OCI-LY7 (cell line): ENCODE measurements at regions not wholly inside any gene's neighbourhood (a gene's known extent, or its start where the extent isn't known, plus 50 kb on each side); places are given as distances from the start of the nearest gene placed in this dataset.

Source experiments
- BruUV-seq: library from RNA; stranded (reverse); fragments of 400-500 nt; replicated peaks from 2 replicates; lab custom pipeline; 2021; lab: Mats Ljungman, UMichigan
- CTCF ChIA-PET: fragments of 300-600 bp; sonication (Branson Sonifier 250); formaldehyde crosslinking; loops from one replicate; lab custom pipeline; 2022; ENCODE audit warnings: antibody characterized with exemption; ENCODE audit not compliant: unreplicated experiment; lab: Charles Lee
- POLR2A ChIA-PET: fragments of 300-600 bp; sonication (Branson Sonifier 250); formaldehyde crosslinking; loops from one replicate; lab custom pipeline; 2022; ENCODE audit warnings: antibody characterized with exemption; lab: Charles Lee
- DNase-seq: peaks from one replicate; pipeline ENCODE4 v3.0.0-alpha.2; 2015; ENCODE audit warnings: low spot score
- H2AFZ ChIP-seq: fragments of 200-600 bp; sonication (generic), shearing (Covaris generic); 2 replicates; pipeline ENCODE4 v1.6.1; 2014; ENCODE audit warnings: mild to moderate bottlenecking, antibody characterized with exemption, low read length, moderate library complexity
- H3K27ac ChIP-seq: fragments of 200-600 bp; sonication (generic); 2 replicates; pipeline ENCODE4 v1.5.1; 2014; ENCODE audit warnings: mixed run types, low read depth, mild to moderate bottlenecking, moderate library complexity, low read length, inconsistent platforms; ENCODE audit not compliant: poor library complexity, severe bottlenecking
- H3K36me3 ChIP-seq: fragments of 200-600 bp; sonication (generic); 2 replicates; pipeline ENCODE4 v1.6.1; 2014; ENCODE audit warnings: mild to moderate bottlenecking, antibody characterized with exemption, low read length, moderate library complexity, mixed read lengths; ENCODE audit not compliant: insufficient read depth
- H3K4me1 ChIP-seq: fragments of 200-600 bp; sonication (generic); 2 replicates; pipeline ENCODE4 v1.5.1; 2014; ENCODE audit warnings: mild to moderate bottlenecking, low read length; ENCODE audit not compliant: insufficient read depth, poor library complexity, severe bottlenecking
- H3K4me2 ChIP-seq: fragments of 200-600 bp; sonication (generic); 2 replicates; pipeline ENCODE4 v1.6.1; 2014; ENCODE audit warnings: mild to moderate bottlenecking, low read length
- H3K4me3 ChIP-seq: fragments of 200-600 bp; sonication (generic); 2 replicates; pipeline ENCODE4 v1.5.1; 2014; ENCODE audit warnings: mild to moderate bottlenecking, low read depth, low read length; ENCODE audit not compliant: poor library complexity, severe bottlenecking
- H3K79me2 ChIP-seq: fragments of 200-600 bp; sonication (generic); 2 replicates; pipeline ENCODE4 v1.6.1; 2016; ENCODE audit warnings: low read depth, mild to moderate bottlenecking, low read length, moderate library complexity, mixed read lengths; ENCODE audit not compliant: insufficient read depth
- H3K9me2 ChIP-seq: fragments of 200-600 bp; sonication (generic); 2 replicates; pipeline ENCODE4 v1.6.1; 2016; ENCODE audit warnings: mild to moderate bottlenecking, low read length, mixed read lengths; ENCODE audit not compliant: insufficient read depth
- H3K9me3 ChIP-seq: fragments of 200-600 bp; sonication (generic); 2 replicates; pipeline ENCODE4 v1.6.1; 2014; ENCODE audit warnings: mild to moderate bottlenecking, mixed run types, low read length, mixed read lengths
- H4K20me1 ChIP-seq: fragments of 200-600 bp; sonication (generic); 2 replicates; pipeline ENCODE4 v1.6.1; 2014; ENCODE audit warnings: mild to moderate bottlenecking, antibody characterized with exemption, low read length, moderate library complexity, mixed read lengths; ENCODE audit not compliant: insufficient read depth
- CTCF ChIP-seq: fragments of 200-600 bp; sonication (generic); conservative IDR thresholded peaks from 2 replicates; pipeline ENCODE4 v1.5.1; 2014; ENCODE audit warnings: mild to moderate bottlenecking, antibody characterized with exemption, low read length, moderate library complexity, mixed read lengths
- EZH2phosphoT487 ChIP-seq: fragments of 200-600 bp; sonication (generic); IDR thresholded peaks from 2 replicates; pipeline ENCODE4 v1.6.1; 2018; ENCODE audit warnings: low read depth, borderline replicate concordance, mild to moderate bottlenecking, mixed run types, antibody characterized with exemption, low read length, moderate library complexity, mixed read lengths
- intact Hi-C: fragments of 100-400 bp; cut with micrococcal nuclease; formaldehyde crosslinking; loops from one replicate; pipeline ENCODE4 v1.10.0; 2022; ENCODE audit not compliant: unreplicated experiment

- no peak for DNase-seq
- CTCF ChIA-PET, result no interaction called here
- H2AFZ ChIP-seq, result no peak overlapping the region
- no peaks in the 10 kb centered on the region for H3K9me3 ChIP-seq
- H3K27ac ChIP-seq, result no peak overlapping the region
- no peaks in the 10 kb centered on the region for H3K79me2 ChIP-seq
- H4K20me1 ChIP-seq, result no peaks in the 10 kb centered on the region
- intact Hi-C loops, result loop anchor here (10.0 kb wide), 1 partner anchor 390 kb away; no protein-coding TSS in a partner anchor
- BruUV-seq, result no TSS peak
- H3K4me1 ChIP-seq, result no peaks in the 10 kb centered on the region
- POLR2A ChIA-PET, result no interaction called here
- H3K36me3 ChIP-seq, result no peaks in the 10 kb centered on the region
- TF ChIP-seq CTCF, result no peak
- TF ChIP-seq EZH2phosphoT487, result no peak
- no peaks in the 10 kb centered on the region for H3K9me2 ChIP-seq
- H3K4me2 ChIP-seq, result no peak overlapping the region
- no peak overlapping the region for H3K4me3 ChIP-seq
These were observed 160.2 kb upstream of the NCK2 start for GRCh38 chr2:105584435-105585010.

- no TSS peak for BruUV-seq
- H3K27ac ChIP-seq, result no peak overlapping the region
- H3K4me2 ChIP-seq, result no peak overlapping the region
- no peak overlapping the region for H3K4me3 ChIP-seq
- H3K9me2 ChIP-seq, result no peaks in the 10 kb centered on the region
- H3K79me2 ChIP-seq, result no peaks in the 10 kb centered on the region
- H3K4me1 ChIP-seq, result no peaks in the 10 kb centered on the region
- intact Hi-C loops, result loop anchor here (10.0 kb wide), 1 partner anchor 392 kb away; no protein-coding TSS in a partner anchor
- TF ChIP-seq EZH2phosphoT487 (no peak), CTCF (no peak)
- DNase-seq, result no peak
- H3K36me3 ChIP-seq, result no peaks in the 10 kb centered on the region
- CTCF ChIA-PET, result no interaction called here
- POLR2A ChIA-PET, result interaction anchor here (0.6 to 0.9 kb wide), 2 partner anchors 25 to 428 kb away, joined by 3 to 8 read pairs; no protein-coding TSS in a partner anchor
- no peaks in the 10 kb centered on the region for H4K20me1 ChIP-seq
- no peaks in the 10 kb centered on the region for H3K9me3 ChIP-seq
- no peak overlapping the region for H2AFZ ChIP-seq
These were observed 161.6 kb upstream of the NCK2 start for GRCh38 chr2:105582952-105583660.

- no TSS peak for BruUV-seq
- intact Hi-C loops, result loop anchor here (10.0 kb wide), 1 partner anchor 393 kb away; no protein-coding TSS in a partner anchor
- CTCF ChIA-PET, result no interaction called here
These were observed 163.2 kb upstream of the NCK2 start for GRCh38 chr2:105581555-105581944.

More at GRCh38 chr2:105581555-105581944, 163.2 kb upstream of the NCK2 start:
- H3K9me3 ChIP-seq, result no peaks in the 10 kb centered on the region
- no peaks in the 10 kb centered on the region for H3K9me2 ChIP-seq
- TF ChIP-seq CTCF, result no peak
- no peak for TF ChIP-seq EZH2phosphoT487
- H3K79me2 ChIP-seq, result no peaks in the 10 kb centered on the region
- no peak overlapping the region for H2AFZ ChIP-seq
- H3K4me3 ChIP-seq, result no peak overlapping the region
- no peaks in the 10 kb centered on the region for H4K20me1 ChIP-seq
- H3K36me3 ChIP-seq, result no peaks in the 10 kb centered on the region
- POLR2A ChIA-PET, result interaction anchor here (0.8 kb wide), 1 partner anchor 8 kb away, joined by 3 read pairs; no protein-coding TSS in a partner anchor
- H3K4me1 ChIP-seq, result no peaks in the 10 kb centered on the region
- H3K4me2 ChIP-seq, result no peak overlapping the region
- no peak for DNase-seq
- no peak overlapping the region for H3K27ac ChIP-seq
